ENCODE measurements at regions not wholly inside any gene's neighbourhood (a gene's known extent, or its start where the extent isn't known, plus 50 kb on each side); places are given as distances from the start of the nearest gene placed in this dataset.

- DNase-seq: no peak
These were observed 345.5 kb upstream of the LYPLAL1 start for GRCh38 chr1:218828125-218828650.

GRCh38 chr1:218829097-218829496 is 344.6 kb upstream of the LYPLAL1 start:
- no peak for DNase-seq

DNA sequence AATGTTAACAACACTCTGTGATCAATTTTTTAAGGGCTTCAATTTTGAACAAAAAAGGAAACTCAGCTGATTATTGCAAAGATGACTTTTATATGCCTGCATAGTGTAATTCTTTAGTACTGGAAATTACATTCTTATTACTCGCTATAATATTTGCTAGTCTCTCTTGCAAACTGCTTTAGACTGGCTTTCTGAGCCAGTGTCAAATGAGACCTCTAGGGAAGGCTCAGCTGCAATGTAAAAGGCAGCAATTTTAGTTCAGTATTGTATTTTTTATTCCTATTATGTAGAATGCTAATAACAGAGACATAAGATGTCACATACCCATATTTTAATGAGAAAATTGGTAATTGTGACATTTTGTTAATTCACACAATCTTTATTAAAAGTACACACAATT is 338.1 kb upstream of the LYPLAL1 start:
- DNase-seq: no peak

DNA sequence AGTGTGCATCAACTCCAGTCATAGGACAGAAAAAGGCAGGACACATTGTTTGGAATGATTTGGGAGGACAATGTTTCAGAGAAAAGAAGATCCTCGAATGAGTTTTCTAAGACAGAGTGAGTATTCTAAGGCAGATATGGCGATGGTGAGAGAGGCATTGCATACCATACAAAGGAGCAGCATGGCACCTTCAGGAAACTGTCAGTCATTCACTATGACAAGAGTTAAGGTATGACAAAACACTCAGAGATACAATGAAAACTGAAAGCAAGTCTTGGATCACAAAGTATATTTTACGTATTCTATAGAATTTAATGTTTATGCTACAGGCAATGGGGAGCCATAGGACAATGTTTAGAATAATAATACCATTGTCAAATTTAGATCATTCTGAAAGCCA is 337.4 kb upstream of the LYPLAL1 start:
- no peak for DNase-seq

DNA sequence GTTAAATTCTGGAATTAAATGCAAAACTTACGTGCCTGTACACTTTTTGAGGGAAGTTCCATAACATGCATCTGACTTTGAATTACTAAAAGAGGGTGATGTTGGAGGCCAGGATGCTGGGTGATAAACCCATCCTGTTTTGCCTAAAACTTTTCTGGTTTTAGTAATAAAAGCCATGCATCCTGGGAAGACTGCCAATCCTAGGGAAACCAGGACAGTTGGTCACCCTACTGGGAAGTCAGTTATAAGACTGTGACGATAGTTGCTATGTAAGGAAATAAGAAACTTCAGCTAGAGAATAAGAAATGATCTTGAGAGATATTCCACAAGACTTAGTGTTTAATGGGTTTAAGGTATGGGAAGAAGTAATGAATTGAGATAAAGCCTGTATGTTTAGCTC is 336.6 kb upstream of the LYPLAL1 start:
- no peak for DNase-seq

- no peak for DNase-seq
These were observed 328.1 kb upstream of the LYPLAL1 start for GRCh38 chr1:218845589-218845988.

DNA sequence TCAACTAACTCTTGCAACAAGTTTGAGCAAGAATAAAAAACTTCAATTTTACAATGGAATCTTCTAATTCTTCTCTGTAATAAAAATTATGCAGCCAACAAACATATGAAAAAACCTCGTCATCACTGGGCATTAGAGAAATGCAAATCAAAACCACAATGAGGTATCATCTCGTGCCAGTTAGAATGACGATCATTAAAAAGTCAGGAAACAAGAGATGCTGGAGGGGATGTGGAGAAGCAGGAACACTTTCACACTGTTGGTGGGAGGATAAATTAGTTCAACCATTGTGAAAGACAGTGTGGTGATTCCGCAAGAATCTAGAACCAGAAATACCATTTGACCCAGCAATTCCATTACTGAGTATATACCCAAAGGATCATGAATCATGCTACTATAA is 327.5 kb upstream of the LYPLAL1 start:
- DNase-seq: no peak

GRCh38 chr1:218847089-218847768 is 326.4 kb upstream of the LYPLAL1 start:
- no peak for DNase-seq

DNA sequence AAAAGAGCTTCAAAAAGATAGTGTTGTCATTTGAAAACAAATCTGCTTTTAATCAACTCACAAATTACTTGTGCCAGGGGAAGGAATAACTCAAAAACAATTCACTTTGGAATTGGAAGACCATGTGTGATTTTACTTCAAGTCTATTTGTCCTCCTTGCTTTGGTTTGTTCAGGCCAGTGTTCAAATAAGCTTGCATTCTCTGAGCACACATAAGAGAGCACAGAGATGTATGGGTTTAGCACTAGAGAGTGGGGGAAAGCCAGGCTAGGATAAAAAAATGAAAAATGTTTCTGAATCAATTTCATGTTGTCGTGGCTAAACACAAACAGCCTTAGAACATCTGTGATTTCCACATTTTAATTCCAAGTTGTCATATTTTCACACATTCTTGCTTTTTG is 325.7 kb upstream of the LYPLAL1 start:
- DNase-seq: no peak

DNA sequence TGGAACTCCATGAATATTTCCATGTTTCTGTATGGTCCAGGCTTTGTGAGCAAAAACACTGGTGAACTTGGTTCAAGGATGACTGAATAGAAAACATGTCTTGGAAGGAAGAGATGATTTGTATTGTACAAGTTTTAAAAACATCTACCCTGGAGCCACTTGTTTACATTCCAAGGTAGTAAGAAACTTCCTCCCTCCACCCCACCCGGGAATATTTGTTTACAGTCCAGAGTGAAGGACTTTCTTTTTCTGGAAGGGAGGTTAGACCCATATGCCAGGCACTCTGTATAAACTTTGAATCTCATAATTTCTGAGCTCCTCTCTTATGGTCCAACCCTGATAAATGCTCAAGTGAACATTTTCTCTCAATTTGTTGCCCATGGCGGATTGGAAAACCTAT is 323.3 kb upstream of the LYPLAL1 start:
- no peak for DNase-seq

- DNase-seq: no peak
These were observed 322.1 kb upstream of the LYPLAL1 start for GRCh38 chr1:218851586-218851985.

GRCh38 chr1:218852527-218852926 is 321.2 kb upstream of the LYPLAL1 start:
- DNase-seq: no peak

GRCh38 chr1:218863987-218864386 is 309.7 kb upstream of the LYPLAL1 start:
- no peak for DNase-seq

DNA sequence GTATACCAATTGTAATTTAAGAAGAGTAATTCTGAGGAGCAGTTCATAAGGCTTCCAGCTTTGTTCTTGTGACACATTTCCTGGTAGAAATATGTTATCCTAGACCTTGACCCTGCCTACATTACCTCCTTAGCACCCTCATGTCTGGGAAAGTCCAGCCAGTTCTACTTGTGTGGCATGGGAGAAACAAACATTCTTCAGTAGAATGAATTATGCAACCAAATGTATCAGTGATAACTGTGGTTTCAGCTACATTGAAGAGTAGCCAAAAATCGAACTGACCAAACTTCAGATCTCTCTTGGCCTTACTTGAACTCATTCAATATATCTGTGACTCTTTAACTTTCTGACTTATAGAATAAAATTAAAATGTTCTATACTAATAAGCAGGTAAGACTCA is 308.1 kb upstream of the LYPLAL1 start:
- no peak for DNase-seq

DNA sequence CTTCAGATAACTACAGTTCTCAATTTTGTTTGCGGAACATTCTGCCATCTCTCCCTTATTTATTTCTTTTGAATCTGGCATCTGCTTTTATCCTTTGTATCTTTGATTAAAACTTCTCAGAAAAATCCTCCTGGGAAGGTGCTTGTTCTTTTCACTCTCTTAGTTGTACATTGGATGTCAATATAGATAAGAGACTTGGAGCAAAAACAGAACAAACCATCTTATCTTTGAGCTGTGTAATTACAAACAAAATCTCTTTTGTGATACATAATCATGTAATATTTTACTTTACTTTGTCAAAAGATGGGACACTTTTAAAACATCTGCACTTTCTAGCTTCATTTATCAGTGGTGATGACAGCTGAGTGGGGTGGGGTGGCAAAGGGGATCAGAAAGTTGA is 307.2 kb upstream of the LYPLAL1 start:
- no peak for DNase-seq

- DNase-seq: no peak
These were observed 306.6 kb upstream of the LYPLAL1 start for GRCh38 chr1:218867066-218867465.

- no peak for DNase-seq
These were observed 305.6 kb upstream of the LYPLAL1 start for GRCh38 chr1:218867941-218868626.

DNA sequence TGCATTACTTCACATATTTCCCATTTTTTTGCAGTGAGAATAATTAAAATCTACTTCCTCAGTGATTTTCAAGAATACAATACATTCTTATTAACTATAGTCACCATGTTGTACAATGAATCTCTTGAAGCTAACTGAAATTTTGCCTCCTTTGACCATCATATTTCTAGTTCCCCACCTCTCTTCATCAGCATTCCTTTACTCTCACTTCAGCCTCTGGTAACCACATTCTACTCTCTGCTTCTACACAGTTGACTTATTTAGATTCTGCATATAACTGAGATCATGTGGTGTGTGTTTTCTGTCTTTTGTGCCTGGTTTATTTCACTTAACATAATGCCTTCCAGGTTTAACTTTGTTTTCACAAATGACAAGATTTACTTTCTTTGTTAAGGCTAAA is 304.4 kb upstream of the LYPLAL1 start:
- DNase-seq: no peak

DNA sequence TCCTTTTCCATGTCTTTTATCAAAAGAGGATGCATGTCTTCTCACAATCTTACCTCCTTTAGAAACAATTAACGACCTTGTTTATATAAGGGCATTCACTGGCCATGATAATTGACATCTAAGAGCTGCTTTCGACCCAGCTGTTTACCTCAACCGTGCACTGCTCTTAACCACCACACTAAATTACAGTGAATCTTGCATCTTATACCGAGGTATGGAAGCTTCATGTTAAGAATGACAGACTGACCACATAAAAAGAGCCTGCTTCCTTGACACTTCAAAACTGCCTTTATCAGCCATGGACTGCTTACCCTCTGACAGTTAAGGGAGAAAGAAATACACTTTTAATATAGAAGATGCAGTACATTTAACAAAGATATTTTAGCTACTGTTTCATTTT is 301.7 kb upstream of the LYPLAL1 start:
- no peak for DNase-seq

DNA sequence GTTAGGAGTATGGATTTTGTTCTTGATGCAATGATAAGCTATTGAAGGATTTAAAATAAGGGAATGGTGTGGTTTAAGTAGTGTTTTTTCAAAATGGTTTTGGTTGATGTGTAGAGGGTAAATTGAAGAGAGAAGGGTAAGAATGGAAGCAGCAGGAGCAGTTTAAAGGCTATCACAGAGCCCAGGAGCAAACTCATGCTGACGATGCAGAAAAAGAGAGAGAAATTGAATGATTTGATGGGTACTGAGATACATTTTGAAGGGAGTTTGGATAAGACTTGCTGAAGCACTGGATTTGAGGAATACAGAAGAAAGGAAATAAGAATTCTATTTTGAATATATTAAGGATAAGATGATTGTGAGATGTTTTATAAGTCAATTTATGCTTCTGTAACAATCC is 300.8 kb upstream of the LYPLAL1 start:
- DNase-seq: no peak

DNA sequence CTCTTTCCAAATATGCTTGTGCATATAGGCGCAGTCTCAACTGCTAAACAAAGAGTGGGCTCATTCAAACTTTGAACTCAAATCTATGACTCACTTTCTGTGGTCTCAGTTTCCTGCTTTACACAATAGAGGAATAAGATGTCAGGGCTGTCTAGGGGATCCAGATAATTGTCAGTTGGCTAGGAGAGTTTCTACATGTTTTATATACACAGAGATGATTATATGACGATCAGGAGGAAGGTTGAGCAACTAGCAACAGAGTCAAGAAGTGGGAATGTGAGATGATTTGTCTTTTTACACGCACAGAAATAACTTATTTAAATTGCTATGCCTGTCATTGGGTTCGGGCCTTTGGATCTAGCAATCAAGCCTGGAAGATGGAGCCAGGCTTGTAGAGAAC is 299.4 kb upstream of the LYPLAL1 start:
- DNase-seq: no peak

- DNase-seq: no peak
These were observed 298.8 kb upstream of the LYPLAL1 start for GRCh38 chr1:218874801-218875400.

DNA sequence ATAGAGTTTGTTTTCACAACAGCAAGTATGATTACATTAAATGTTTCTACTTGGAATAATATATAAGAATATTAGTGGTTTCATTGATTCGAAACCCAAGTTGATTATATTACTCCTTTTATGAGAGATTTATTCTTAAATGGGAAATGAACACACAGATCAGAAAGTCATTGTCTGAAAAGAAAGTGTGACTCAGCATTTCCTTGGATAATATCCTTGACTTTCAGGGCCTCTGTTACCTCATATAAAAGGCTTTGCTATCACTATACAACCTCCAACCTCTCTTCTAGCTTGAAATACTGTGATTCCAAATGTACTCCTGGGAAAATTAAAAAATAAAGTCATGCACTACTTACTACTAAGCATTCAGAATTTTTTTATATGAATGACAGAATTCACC is 295.3 kb upstream of the LYPLAL1 start:
- no peak for DNase-seq

GRCh38 chr1:218880484-218881060 is 293.1 kb upstream of the LYPLAL1 start:
- no peak for DNase-seq

All from DMS 273 treated with DMSO at 0.1 percent for 48 hours (cell line).